RWPE1 (cell line): ENCODE measurements at regions not wholly inside any gene's neighbourhood (a gene's known extent, or its start where the extent isn't known, plus 50 kb on each side); places are given as distances from the start of the nearest gene placed in this dataset.

ENCODE experiments used
- CTCF ChIA-PET: fragments of 350-600 bp; sonication (Branson Sonifier 250); formaldehyde crosslinking; extraction: SDS; loops from one replicate; lab custom pipeline; 2021; lab: Yijun Ruan, JAX
- POLR2A ChIA-PET: fragments of 400-600 bp; formaldehyde crosslinking; extraction: SDS; loops from one replicate; lab custom pipeline; 2020; ENCODE audit warnings: antibody characterized with exemption; ENCODE audit not compliant: low non-redundant PET; lab: Yijun Ruan, JAX
- DNase-seq: peaks from one replicate; pipeline ENCODE4 v3.0.0; 2012; ENCODE audit warnings: low spot score
- H3K27ac ChIP-seq: fragments of 450-650 bp; 2 replicates; pipeline ENCODE4 v1.5.1; 2017
- CTCF ChIP-seq: fragments of 450-650 bp; conservative IDR thresholded peaks from 2 replicates; pipeline ENCODE4 v1.5.1; 2017; ENCODE audit warnings: low read depth, mild to moderate bottlenecking

GRCh38 chr2:217227794-217228193 is 367.9 kb upstream of the TNP1 start:
- no peak for TF ChIP-seq CTCF
- ChIA-PET CTCF (no interaction called here), POLR2A (no interaction called here)
- no peak for DNase-seq
- no peak overlapping the region for H3K27ac ChIP-seq

GRCh38 chr2:217225596-217225995 is 365.7 kb upstream of the TNP1 start:
- ChIA-PET CTCF (no interaction called here), POLR2A (no interaction called here)
- TF ChIP-seq CTCF, result no peak
- DNase-seq, result no peak
- no peak overlapping the region for H3K27ac ChIP-seq

GRCh38 chr2:217223222-217223930 is 363.5 kb upstream of the TNP1 start:
- no peak for TF ChIP-seq CTCF
- DNase-seq, result peak; percentile 75
- no peak overlapping the region for H3K27ac ChIP-seq
- CTCF ChIA-PET, result interaction anchor here (0.6 kb wide), 1 partner anchor 288 kb away, joined by 3 read pairs; no protein-coding TSS in a partner anchor
- POLR2A ChIA-PET, result no interaction called here

- no peak overlapping the region for H3K27ac ChIP-seq
- POLR2A ChIA-PET, result no interaction called here
Observed at GRCh38 chr2:217222309-217222910, 362.5 kb upstream of the TNP1 start.

GRCh38 chr2:217220228-217221013 is 360.6 kb upstream of the TNP1 start:
- DNase-seq, result no peak
- H3K27ac ChIP-seq, result no peak overlapping the region
- ChIA-PET CTCF (no interaction called here), POLR2A (no interaction called here)
- TF ChIP-seq CTCF, result no peak

More at GRCh38 chr2:217222309-217222910, 362.5 kb upstream of the TNP1 start:
- CTCF ChIA-PET, result no interaction called here
- no peak for DNase-seq
- no peak for TF ChIP-seq CTCF

GRCh38 chr2:217219164-217219520 is 359.3 kb upstream of the TNP1 start:
- ChIA-PET CTCF (interaction anchor here (0.6 to 0.7 kb wide), 2 partner anchors 219 to 488 kb away, joined by 3 to 4 read pairs; no protein-coding TSS in a partner anchor), POLR2A (no interaction called here)
- TF ChIP-seq CTCF, result no peak
- no peak for DNase-seq
- H3K27ac ChIP-seq, result no peak overlapping the region
